Fibroblast of mammary gland (primary cell): ENCODE measurements at regions not wholly inside any gene's neighbourhood (a gene's known extent, or its start where the extent isn't known, plus 50 kb on each side); places are given as distances from the start of the nearest gene placed in this dataset.

Experiments used
- DNase-seq: peaks from one replicate; pipeline ENCODE4 v3.0.0-alpha.2; 2010; ENCODE audit warnings: low read depth
- H3K4me3 ChIP-seq: 2 replicates; pipeline ENCODE4 v1.5.1; 2011; ENCODE audit warnings: low read depth, mild to moderate bottlenecking, low read length, moderate library complexity; ENCODE audit not compliant: control insufficient read depth
- TF ChIP-seq, protein P1 (sequence below): conservative IDR thresholded peaks from 2 replicates; pipeline ENCODE4 v1.5.1; 2011; ENCODE audit warnings: low read depth, low read length, inconsistent platforms; ENCODE audit not compliant: control insufficient read depth, insufficient read depth

DNA sequence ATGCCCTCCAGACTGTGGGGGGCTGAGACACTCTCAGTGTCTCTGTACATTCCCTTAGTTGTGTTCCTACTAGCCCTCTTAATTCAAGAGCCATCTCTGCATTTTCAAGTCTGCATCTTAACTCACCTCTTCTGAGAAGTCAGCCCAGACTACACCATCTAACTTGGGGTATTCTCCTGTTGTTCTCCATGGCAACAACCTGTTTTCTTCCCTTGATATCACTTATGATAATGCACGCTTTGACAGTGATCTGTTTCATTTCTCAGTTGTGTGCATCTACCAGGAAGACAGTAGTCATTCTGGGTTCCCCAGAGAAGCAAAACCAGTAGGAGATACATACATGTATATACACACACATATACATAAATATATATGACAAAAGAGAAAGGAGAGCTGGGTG is 707.3 kb upstream of the IGFBP3 start:
- no peak overlapping the region for H3K4me3 ChIP-seq
- no peak for DNase-seq
- TF ChIP-seq, protein P1, sequence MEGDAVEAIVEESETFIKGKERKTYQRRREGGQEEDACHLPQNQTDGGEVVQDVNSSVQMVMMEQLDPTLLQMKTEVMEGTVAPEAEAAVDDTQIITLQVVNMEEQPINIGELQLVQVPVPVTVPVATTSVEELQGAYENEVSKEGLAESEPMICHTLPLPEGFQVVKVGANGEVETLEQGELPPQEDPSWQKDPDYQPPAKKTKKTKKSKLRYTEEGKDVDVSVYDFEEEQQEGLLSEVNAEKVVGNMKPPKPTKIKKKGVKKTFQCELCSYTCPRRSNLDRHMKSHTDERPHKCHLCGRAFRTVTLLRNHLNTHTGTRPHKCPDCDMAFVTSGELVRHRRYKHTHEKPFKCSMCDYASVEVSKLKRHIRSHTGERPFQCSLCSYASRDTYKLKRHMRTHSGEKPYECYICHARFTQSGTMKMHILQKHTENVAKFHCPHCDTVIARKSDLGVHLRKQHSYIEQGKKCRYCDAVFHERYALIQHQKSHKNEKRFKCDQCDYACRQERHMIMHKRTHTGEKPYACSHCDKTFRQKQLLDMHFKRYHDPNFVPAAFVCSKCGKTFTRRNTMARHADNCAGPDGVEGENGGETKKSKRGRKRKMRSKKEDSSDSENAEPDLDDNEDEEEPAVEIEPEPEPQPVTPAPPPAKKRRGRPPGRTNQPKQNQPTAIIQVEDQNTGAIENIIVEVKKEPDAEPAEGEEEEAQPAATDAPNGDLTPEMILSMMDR, result no peak

DNA sequence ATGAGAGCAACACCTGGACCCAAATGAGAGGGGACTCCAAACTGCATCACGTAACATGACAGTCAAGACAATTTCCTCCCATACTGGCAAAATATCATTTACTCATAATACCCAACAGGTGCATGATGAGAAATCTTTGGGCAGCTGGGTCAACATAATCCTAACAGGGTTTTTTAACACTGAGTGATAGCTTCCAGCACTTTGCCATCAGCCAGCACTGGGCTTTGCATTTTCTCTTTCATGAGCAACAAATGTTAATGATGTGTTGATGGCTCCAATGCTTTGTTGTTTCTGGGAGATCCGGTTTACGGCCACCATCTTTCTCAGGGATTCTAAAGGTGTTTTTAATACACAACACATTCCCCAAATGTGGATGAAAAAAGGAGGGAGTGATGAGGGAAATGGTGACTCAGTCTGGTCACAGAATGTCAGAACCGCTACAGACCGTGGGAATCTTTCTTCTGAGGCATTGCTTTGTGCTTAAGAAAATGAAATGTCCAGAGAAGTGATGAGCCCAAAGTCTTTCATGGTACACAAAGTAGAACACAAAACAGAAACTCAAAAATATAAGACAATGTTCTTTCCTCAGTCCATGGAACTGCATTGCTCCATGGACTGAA is 705.7 kb upstream of the IGFBP3 start:
- TF ChIP-seq, protein P1, result no peak
- H3K4me3 ChIP-seq, result no peak overlapping the region
- peak; percentile 38 for DNase-seq

DNA sequence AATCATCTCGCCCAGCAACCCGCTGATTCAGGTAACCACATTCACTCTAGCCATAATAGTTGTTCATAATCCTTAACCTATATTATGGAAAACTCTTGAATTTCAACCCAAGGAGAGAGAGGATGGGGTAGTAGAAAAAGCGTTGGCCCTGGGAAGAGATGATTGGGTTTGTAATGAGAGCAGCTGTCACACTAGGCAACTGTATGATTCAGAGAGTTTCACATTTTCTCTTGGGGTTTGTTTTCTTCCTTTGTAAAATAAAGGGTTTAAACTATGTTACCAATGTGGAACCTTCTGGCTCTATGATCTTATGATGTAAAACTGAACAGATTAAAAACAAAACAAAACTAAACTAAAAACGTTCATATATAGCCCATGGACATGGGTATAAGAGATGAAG is 705.2 kb upstream of the IGFBP3 start:
- TF ChIP-seq, protein P1, result no peak
- no peak for DNase-seq

DNA sequence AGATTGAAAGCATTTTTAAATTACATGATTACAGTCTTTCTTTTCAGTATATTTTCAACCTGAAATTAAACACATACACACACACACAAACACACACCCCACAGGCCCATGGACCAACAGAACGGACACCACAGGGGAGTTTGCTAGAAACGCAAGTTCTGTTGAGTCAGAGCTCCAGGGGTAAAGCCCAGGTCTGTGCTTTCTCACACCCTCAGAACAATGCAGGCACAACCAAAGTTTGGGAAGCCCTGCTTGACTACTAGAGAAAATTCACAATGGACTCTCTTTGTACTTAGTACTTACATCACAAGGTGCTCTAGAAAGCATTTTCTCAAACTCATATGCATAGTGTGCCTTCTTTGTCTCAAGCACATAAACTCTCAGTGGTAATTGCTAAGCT is 704.0 kb upstream of the IGFBP3 start:
- H3K4me3 ChIP-seq, result no peak overlapping the region
- no peak for DNase-seq
- TF ChIP-seq, protein P1, result no peak

More for the DNA sequence above, 705.2 kb upstream of the IGFBP3 start:
- H3K4me3 ChIP-seq, result no peak overlapping the region

DNA sequence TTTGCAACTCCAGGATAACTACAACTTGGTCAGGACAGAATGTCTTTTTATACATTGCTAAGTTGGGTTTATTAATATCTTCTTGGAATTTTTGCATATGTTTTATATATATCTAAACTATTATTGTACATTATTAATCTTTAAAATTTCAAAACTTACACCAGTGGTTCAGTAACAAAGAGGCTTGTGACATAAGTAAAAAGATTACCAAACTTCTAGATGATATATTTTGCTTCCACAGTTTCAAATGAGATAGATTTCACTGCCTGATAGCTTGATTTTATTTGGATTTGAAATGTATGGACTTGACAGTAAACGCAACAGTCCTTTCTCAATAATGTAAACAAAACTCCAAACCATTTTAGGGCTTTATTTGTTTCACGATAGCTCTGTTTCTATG is 701.2 kb upstream of the IGFBP3 start:
- no peak for DNase-seq
- TF ChIP-seq, protein P1, result no peak

DNA sequence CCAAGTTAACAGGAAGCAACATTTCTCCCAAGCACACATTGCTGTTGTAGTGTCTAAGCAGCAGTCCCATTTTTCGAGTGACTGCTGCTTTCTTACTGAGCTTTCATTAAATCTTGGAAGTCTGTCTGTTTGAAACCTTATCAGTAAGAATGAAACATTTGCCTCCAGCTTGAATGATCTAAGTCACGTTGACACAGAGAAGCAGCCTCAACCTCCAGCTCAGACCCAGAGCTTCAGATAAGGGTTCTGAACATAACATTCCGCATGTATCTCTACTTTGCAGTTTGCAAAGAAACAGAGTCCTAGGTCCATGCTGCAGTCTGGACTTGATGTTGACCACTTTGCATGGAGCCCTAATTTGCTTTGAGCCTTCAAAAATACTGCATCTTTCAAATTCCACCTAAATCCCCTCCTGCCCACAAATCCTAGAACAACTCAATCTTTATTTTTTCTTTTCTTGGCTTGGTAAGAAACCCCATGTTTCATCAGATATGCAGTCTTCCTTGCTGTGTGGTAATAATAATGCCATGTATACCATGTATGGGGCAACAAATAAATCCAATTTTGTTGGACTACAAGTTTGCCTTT is 698.7 kb upstream of the IGFBP3 start:
- no peak for DNase-seq
- H3K4me3 ChIP-seq, result no peak overlapping the region
- TF ChIP-seq, protein P1, result no peak

More for the DNA sequence above, 701.2 kb upstream of the IGFBP3 start:
- H3K4me3 ChIP-seq, result no peak overlapping the region
